Natural killer cell (primary cell): ENCODE measurements at regions not wholly inside any gene's neighbourhood (a gene's known extent, or its start where the extent isn't known, plus 50 kb on each side); places are given as distances from the start of the nearest gene placed in this dataset.
"Not testable (repeated sequence)": the region's sequence is repeated elsewhere in the genome, so short reads cannot be mapped to it uniquely, and the experiment has no call there.

Experiments used
- ATAC-seq, 3 donors: fragments of 150-1000 bp in 2 of 3; fragments of 200-7000 bp in 1 of 3; cut with Tn5 transposase; 1 replicate in 1 of 3; 2 replicates in 2 of 3; pipeline ENCODE4 v1.10.0; 2021; ENCODE audit warnings: mild to moderate bottlenecking in 2 of 3, moderate library complexity in 2 of 3
- DNase-seq, 2 donors: peaks; one replicate each; pipeline versions ENCODE4 v3.0.0 to v3.0.0-alpha.2; 2013 to 2021; ENCODE audit warnings: mixed read lengths in 1 of 2
- H3K27ac ChIP-seq: one replicate; pipeline ENCODE4 v1.5.1; 2013; ENCODE audit warnings: mild to moderate bottlenecking, low read length
- H3K27me3 ChIP-seq: one replicate; pipeline ENCODE4 v1.6.1; 2013; ENCODE audit warnings: low read length; ENCODE audit not compliant: control insufficient read depth, insufficient read depth
- H3K36me3 ChIP-seq: one replicate; pipeline ENCODE4 v1.6.1; 2013; ENCODE audit warnings: low read length; ENCODE audit not compliant: control insufficient read depth, insufficient read depth
- H3K4me1 ChIP-seq: one replicate; pipeline ENCODE4 v1.6.1; 2013; ENCODE audit warnings: low read length; ENCODE audit not compliant: control insufficient read depth, insufficient read depth
- H3K4me3 ChIP-seq: one replicate; pipeline ENCODE4 v1.5.1; 2013; ENCODE audit warnings: low read length
- H3K9me3 ChIP-seq: one replicate; pipeline ENCODE4 v1.6.1; 2013; ENCODE audit warnings: low read length; ENCODE audit not compliant: control insufficient read depth, insufficient read depth
- H3K27ac Mint-ChIP-seq, 2 donors: one replicate each; pipeline ENCODE4 v1.8.0; 2022; ENCODE audit warnings: mild to moderate bottlenecking in 2 of 2, mixed read lengths in 2 of 2, moderate library complexity in 1 of 2
- H3K27me3 Mint-ChIP-seq, 2 donors: one replicate each; pipeline ENCODE4 v1.8.0; 2022; ENCODE audit warnings: low read depth in 2 of 2, mixed read lengths in 2 of 2
- H3K36me3 Mint-ChIP-seq: one replicate; pipeline ENCODE4 v1.8.0; 2022; ENCODE audit warnings: mixed read lengths
- H3K4me1 Mint-ChIP-seq, 2 donors: one replicate each; pipeline ENCODE4 v1.8.0; 2022; ENCODE audit warnings: mixed read lengths in 2 of 2
- H3K4me3 Mint-ChIP-seq: one replicate; pipeline ENCODE4 v1.8.0; 2022; ENCODE audit warnings: mild to moderate bottlenecking, moderate library complexity, mixed read lengths
- H3K9me3 Mint-ChIP-seq, 2 donors: one replicate each; pipeline ENCODE4 v1.8.0; 2022; ENCODE audit warnings: mixed read lengths in 2 of 2
- CTCF ChIP-seq: fragments of 200-600 bp; IDR thresholded peaks from one replicate; pipeline ENCODE4 v1.8.0; 2022; ENCODE audit warnings: antibody characterized with exemption
- WGBS: methylation state at CpG from one replicate; pipeline ENCODE4 v1.1.7; 2013; ENCODE audit warnings: missing lambda C conversion rate; ENCODE audit not compliant: insufficient coverage; 5-methylcytosine and 5-hydroxymethylcytosine counted together
- intact Hi-C: fragments of 100-400 bp; cut with micrococcal nuclease; formaldehyde crosslinking; loops from one replicate; pipeline ENCODE4 v1.14.2; 2022

GRCh38 chr12:68393417-68393816 lies 61.3 kb upstream of the MDM1 start:
- no peaks in the 10 kb centered on the region for H3K36me3 ChIP-seq
- H3K27me3 ChIP-seq = no peaks in the 10 kb centered on the region
- Mint-ChIP-seq H3K27ac (peak overlapping the region; percentile 5 to 35), H3K9me3 (no peaks in the 10 kb centered on the region), H3K36me3 (no peaks in the 10 kb centered on the region), H3K27me3 (no peaks in the 10 kb centered on the region), H3K4me1 (peaks cover 35 to 36% of the 10 kb centered on the region in 2 donors), H3K4me3 (no peak overlapping the region)
- intact Hi-C loops = no loop called here
- TF ChIP-seq CTCF = no peak
- peaks cover 9% of the 10 kb centered on the region for H3K9me3 ChIP-seq
- no peak for ATAC-seq
- no peak overlapping the region for H3K4me3 ChIP-seq
- 67% methylated on average over 4 of the region's 4 CpGs for WGBS
- DNase-seq = no peak
- peaks cover 5% of the 10 kb centered on the region for H3K4me1 ChIP-seq
- no peak overlapping the region for H3K27ac ChIP-seq

- no peaks in the 10 kb centered on the region for H3K36me3 Mint-ChIP-seq
- peaks cover 5% of the 10 kb centered on the region for H3K4me1 ChIP-seq
Observed at GRCh38 chr12:68397566-68398158, 65.5 kb upstream of the MDM1 start.

GRCh38 chr12:68398689-68399088 lies 66.5 kb upstream of the MDM1 start:
- H3K27ac Mint-ChIP-seq = peak overlapping the region in 1 of 2 donors; percentile 71
- H3K4me3 Mint-ChIP-seq, H3K36me3 Mint-ChIP-seq, intact Hi-C loops, H3K27me3 Mint-ChIP-seq, H3K36me3 ChIP-seq, DNase-seq, H3K9me3 ChIP-seq, ATAC-seq, H3K4me3 ChIP-seq, H3K27ac ChIP-seq, H3K27me3 ChIP-seq, H3K9me3 Mint-ChIP-seq, H3K4me1 ChIP-seq: not testable (repeated sequence)
- peaks cover 43 to 46% of the 10 kb centered on the region in 2 donors for H3K4me1 Mint-ChIP-seq
- 100% methylated on average over 1 of the region's 6 CpGs for WGBS

More at GRCh38 chr12:68397566-68398158, 65.5 kb upstream of the MDM1 start:
- Histone ChIP-seq H3K9me3 (no peaks in the 10 kb centered on the region), H3K4me3 (no peak overlapping the region), H3K36me3 (no peaks in the 10 kb centered on the region), H3K27me3 (no peaks in the 10 kb centered on the region), H3K27ac (no peak overlapping the region)
- TF ChIP-seq CTCF = no peak
- 58% methylated on average over 4 of the region's 4 CpGs for WGBS
- H3K27me3 Mint-ChIP-seq = no peaks in the 10 kb centered on the region
- DNase-seq (no peak), ATAC-seq (peak in 2 of 3 donors; percentile 69 to 70)
- no peaks in the 10 kb centered on the region for H3K9me3 Mint-ChIP-seq
- intact Hi-C loops = no loop called here
- peaks cover 38 to 41% of the 10 kb centered on the region in 2 donors for H3K4me1 Mint-ChIP-seq
- peak overlapping the region; percentile 45 for H3K4me3 Mint-ChIP-seq
- peak overlapping the region; percentile 27 to 78 for H3K27ac Mint-ChIP-seq

- no peak overlapping the region for H3K4me3 Mint-ChIP-seq
- 80% methylated on average over 5 of the region's 5 CpGs for WGBS
Observed at GRCh38 chr12:68400226-68400829, 68.2 kb upstream of the MDM1 start.

More at GRCh38 chr12:68400226-68400829, 68.2 kb upstream of the MDM1 start:
- no peaks in the 10 kb centered on the region for H3K9me3 Mint-ChIP-seq
- no peak for TF ChIP-seq CTCF
- intact Hi-C loops = no loop called here
- DNase-seq = no peak
- H3K9me3 ChIP-seq = no peaks in the 10 kb centered on the region
- no peak for ATAC-seq
- peak overlapping the region; percentile 61 to 71 for H3K27ac Mint-ChIP-seq
- no peaks in the 10 kb centered on the region for H3K36me3 Mint-ChIP-seq
- no peak overlapping the region for H3K4me3 ChIP-seq
- H3K36me3 ChIP-seq = no peaks in the 10 kb centered on the region
- peaks cover 41 to 44% of the 10 kb centered on the region in 2 donors for H3K4me1 Mint-ChIP-seq
- H3K27me3 Mint-ChIP-seq = no peaks in the 10 kb centered on the region
- H3K27me3 ChIP-seq = no peaks in the 10 kb centered on the region
- peaks cover 5% of the 10 kb centered on the region for H3K4me1 ChIP-seq
- no peak overlapping the region for H3K27ac ChIP-seq
